ENCODE measurements at regions not wholly inside any gene's neighbourhood (a gene's known extent, or its start where the extent isn't known, plus 50 kb on each side); places are given as distances from the start of the nearest gene placed in this dataset.

- ChIA-PET CTCF (no interaction called here), POLR2A (no interaction called here), RAD21 (ENCODE audit: low non-redundant PET in 1 of 2, low total read pairs in 2 of 2, uncharacterized antibody in 2 of 2, unreplicated experiment in 2 of 2) (no interaction called here)
- ATAC-seq (no peak), DNase-seq (ENCODE audit: low read depth, low spot score) (no peak)
- no peaks in the 10 kb centered on the region for H3K9me2 ChIP-seq (ENCODE audit: insufficient read depth)
- H3K9me3 ChIP-seq (ENCODE audit: control insufficient read depth in 1 of 2, insufficient read depth in 1 of 2, low read depth in 1 of 2, low read length in 2 of 2) = no peaks in the 10 kb centered on the region
- intact Hi-C loops (cut with micrococcal nuclease) = no loop called here
- H4K20me1 ChIP-seq (ENCODE audit: insufficient read depth) = no peaks in the 10 kb centered on the region
- TF ChIP-seq, protein P1, sequence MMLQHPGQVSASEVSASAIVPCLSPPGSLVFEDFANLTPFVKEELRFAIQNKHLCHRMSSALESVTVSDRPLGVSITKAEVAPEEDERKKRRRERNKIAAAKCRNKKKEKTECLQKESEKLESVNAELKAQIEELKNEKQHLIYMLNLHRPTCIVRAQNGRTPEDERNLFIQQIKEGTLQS (IDR thresholded peaks at IDR 0.05) = no peak
- TF ChIP-seq ELF1 (IDR thresholded peaks at IDR 0.05; ENCODE audit: borderline replicate concordance, low read depth) (no peak), POLR2A (IDR thresholded peaks at IDR 0.05; ENCODE audit: borderline replicate concordance, extremely low read depth, insufficient read depth, insufficient read length) (no peak), TCF7L2 (IDR thresholded peaks at IDR 0.05; ENCODE audit: borderline replicate concordance, extremely low read depth, insufficient read depth, insufficient read length) (no peak), ZNF274 (IDR thresholded peaks at IDR 0.05; ENCODE audit: low read depth, low read length) (no peak), ZBTB33 (IDR thresholded peaks at IDR 0.05; ENCODE audit: extremely low read depth, insufficient replicate concordance, low read length) (no peak), CBX3 (IDR thresholded peaks at IDR 0.05; ENCODE audit: low read depth) (no peak), JUND (IDR thresholded peaks at IDR 0.05) (no peak), YY1 (IDR thresholded peaks at IDR 0.05; ENCODE audit: extremely low read depth, insufficient replicate concordance, low read depth, low read length) (no peak), RAD21 (IDR thresholded peaks at IDR 0.05; ENCODE audit: low read depth) (no peak), POLR2AphosphoS5 (IDR thresholded peaks at IDR 0.05; ENCODE audit: low read depth, low read length) (no peak), EZH2phosphoT487 (IDR thresholded peaks at IDR 0.05; ENCODE audit: borderline replicate concordance) (no peak)
- H3K36me3 ChIP-seq (ENCODE audit: control insufficient read depth in 1 of 2, insufficient read depth in 2 of 2, low read length in 2 of 2) = no peaks in the 10 kb centered on the region
- no peak overlapping the region for H3K27ac ChIP-seq (ENCODE audit: low read depth, low read length)
- no peaks in the 10 kb centered on the region for H3K79me2 ChIP-seq (ENCODE audit: insufficient read depth, low read length)
- H3K4me2 ChIP-seq (ENCODE audit: low read length) = no peak overlapping the region
- no peak overlapping the region for H2AFZ ChIP-seq (ENCODE audit: low read depth, low read length, poor library complexity, severe bottlenecking)
- BruUV-seq (replicated peaks) = no TSS peak
- H3K9ac ChIP-seq (ENCODE audit: low read length) = no peak overlapping the region
- H3K4me1 ChIP-seq (ENCODE audit: control insufficient read depth in 1 of 2, insufficient read depth in 2 of 2, low read length in 2 of 2) = no peaks in the 10 kb centered on the region
- H3K27me3 ChIP-seq (ENCODE audit: insufficient read depth, low read length) = peaks cover 5% of the 10 kb centered on the region; the same call in 1 of the 2 replicates
- H3K4me3 ChIP-seq (replicated peaks in 1 of 2; ENCODE audit: low read depth in 1 of 2, low read length in 2 of 2) = no peak overlapping the region
These were observed 101.8 kb downstream of the TTLL2 start for GRCh38 chr6:167426651-167427050.

All from HCT116 (cell line).